GM12891 (cell line): ENCODE measurements at regions not wholly inside any gene's neighbourhood (a gene's known extent, or its start where the extent isn't known, plus 50 kb on each side); places are given as distances from the start of the nearest gene placed in this dataset.

Experiments
- POLR2A ChIP-seq: IDR thresholded peaks from 2 replicates; pipeline ENCODE4 v1.6.1; 2011; ENCODE audit warnings: low read depth, low read length, control low read depth
- POLR2AphosphoS5 ChIP-seq: IDR thresholded peaks from 2 replicates; pipeline ENCODE4 v1.6.1; 2011; ENCODE audit warnings: low read depth, low read length, control low read depth
- SPI1 ChIP-seq: IDR thresholded peaks from 2 replicates; pipeline ENCODE4 v1.6.1; 2011; ENCODE audit warnings: low read depth, low read length, control low read depth

DNA sequence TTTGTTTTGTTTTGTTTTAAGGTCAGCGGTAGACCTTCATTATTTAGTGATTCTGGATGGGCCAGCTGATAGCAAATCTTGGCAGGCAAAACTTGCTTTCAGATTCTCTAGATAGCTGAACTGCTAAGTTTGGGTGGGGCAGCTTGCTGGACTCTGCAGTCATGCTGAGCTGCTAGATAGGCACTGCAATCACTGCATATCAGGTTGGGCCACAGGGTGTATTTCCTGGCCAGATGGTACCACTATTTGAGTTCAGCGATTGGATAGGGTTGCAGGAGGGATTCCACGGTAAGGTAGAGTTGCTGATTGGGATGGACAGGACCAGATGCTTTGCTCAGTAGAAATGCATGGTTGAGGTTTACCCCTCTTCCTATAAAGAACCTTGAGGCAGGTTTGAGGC is 579.3 kb upstream of the ADGRL4 start:
- TF ChIP-seq POLR2AphosphoS5 = no peak
- TF ChIP-seq POLR2A = no peak
- no peak for TF ChIP-seq SPI1
